ENCODE measurements at regions not wholly inside any gene's neighbourhood (a gene's known extent, or its start where the extent isn't known, plus 50 kb on each side); places are given as distances from the start of the nearest gene placed in this dataset.
A peak's percentile ranks its signal among the peaks of the same experiment; 100 is the strongest.
"Not testable (repeated sequence)": the region's sequence is repeated elsewhere in the genome, so short reads cannot be mapped to it uniquely, and the experiment has no call there.

DNA sequence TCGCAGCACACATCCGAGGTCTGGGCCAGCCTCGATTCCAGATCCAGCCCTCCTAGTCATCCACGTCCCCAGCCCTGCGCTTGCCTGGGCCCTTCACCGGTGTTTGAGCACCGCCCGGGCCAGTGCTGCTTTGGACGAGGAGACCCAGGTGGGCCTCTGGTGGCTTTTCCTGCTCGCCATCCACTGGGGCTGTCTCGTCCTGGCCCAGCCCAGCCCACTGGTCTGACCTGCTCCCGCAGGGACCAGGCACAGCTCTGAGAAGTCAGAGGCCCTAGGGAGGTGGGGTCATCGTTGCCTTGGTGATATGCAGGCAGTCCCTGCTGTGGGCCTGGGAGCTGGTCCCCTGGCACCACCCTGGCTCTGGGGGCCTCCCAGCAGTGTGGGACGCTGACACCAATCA is 200.8 kb downstream of the USP22 start:
- not testable (repeated sequence) for DNase-seq (ENCODE audit: low spot score)

DNA sequence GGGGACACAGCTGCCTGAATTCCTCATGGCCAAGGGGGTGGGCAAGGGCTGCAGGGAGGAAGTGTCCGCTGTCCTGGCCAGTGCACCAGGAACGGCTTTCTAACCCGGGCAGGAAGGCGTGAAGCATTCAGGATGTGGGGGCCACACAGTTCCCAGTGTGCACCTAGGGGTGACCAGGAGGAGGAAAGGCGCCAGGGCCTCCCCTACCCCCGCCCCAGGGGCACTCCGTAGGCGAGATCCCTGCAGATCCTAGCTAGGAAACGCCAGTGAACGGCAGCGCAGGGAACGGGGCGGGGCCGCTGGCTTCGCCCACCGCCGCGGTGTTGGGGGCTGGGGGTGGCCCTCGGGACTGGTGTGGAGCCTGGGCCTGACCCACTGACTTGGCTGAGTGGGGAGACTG is 199.6 kb downstream of the USP22 start:
- DNase-seq (ENCODE audit: low spot score): not testable (repeated sequence)

DNA sequence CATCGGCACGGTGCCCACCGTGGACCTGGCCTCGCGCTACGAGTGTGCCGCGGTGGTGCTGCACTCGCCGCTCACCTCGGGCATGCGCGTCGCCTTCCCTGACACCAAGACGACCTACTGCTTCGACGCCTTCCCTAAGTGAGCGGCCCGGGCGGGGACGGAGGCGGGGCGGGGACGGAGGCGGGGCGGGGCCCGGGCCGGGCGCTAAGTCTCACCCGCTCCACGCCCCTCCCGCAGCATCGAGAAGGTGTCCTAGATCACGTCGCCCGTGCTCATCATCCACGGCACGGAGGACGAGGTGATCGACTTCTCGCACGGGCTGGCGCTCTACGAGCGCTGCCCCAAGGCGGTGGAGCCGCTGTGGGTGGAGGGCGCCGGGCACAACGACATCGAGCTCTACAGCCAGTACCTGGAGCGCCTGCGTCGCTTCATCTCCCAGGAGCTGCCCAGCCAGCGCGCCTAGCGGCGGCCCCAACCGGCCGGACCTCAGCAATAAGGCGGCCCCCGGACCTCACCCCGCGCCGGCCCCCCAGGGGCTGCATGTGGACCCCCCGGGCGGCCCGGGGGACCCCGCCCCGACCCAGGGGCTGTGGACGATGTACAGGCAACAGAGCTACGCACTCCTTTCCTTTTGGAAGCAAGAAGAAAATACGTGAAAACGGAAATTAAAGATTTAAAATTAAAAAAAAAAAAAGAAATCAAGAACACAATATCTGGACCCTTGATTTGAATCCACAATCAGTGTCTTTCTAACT is 198.8 kb downstream of the USP22 start:
- not testable (repeated sequence) for DNase-seq (ENCODE audit: low spot score)

GRCh38 chr17:20848869-20849443 is 193.9 kb downstream of the USP22 start:
- DNase-seq (ENCODE audit: low spot score): not testable (repeated sequence)

- DNase-seq (ENCODE audit: low spot score): not testable (repeated sequence)
These were observed 191.1 kb downstream of the USP22 start for GRCh38 chr17:20851591-20852238.

- DNase-seq (ENCODE audit: low spot score): no peak
These were observed 190.4 kb downstream of the USP22 start for GRCh38 chr17:20852239-20852989.

DNA sequence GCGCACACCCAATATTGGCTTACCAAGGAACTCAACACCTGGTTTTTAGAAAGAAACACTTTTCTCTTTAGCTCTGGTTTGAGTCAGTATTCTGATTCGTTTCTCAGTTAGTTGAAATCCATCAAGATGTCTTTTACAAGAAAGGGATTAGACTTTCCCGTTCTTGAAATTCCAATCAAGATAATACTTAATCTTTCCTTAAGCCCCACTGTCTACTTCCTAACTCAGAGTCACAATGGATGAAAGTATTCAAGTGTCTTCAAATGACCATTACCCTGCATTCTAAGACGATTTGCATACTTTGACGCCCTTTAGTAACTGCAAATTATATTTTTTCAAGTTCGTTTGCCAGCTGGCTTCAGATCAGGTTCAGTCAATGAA is 189.8 kb downstream of the USP22 start:
- no peak for DNase-seq (ENCODE audit: low spot score)

GRCh38 chr17:20855910-20856470 is 186.8 kb downstream of the USP22 start:
- not testable (repeated sequence) for DNase-seq (ENCODE audit: low spot score)

- not testable (repeated sequence) for DNase-seq (ENCODE audit: low spot score)
These were observed 176.2 kb downstream of the USP22 start for GRCh38 chr17:20866444-20867209.

GRCh38 chr17:20867436-20867937 is 175.3 kb downstream of the USP22 start:
- not testable (repeated sequence) for DNase-seq (ENCODE audit: low spot score)

DNA sequence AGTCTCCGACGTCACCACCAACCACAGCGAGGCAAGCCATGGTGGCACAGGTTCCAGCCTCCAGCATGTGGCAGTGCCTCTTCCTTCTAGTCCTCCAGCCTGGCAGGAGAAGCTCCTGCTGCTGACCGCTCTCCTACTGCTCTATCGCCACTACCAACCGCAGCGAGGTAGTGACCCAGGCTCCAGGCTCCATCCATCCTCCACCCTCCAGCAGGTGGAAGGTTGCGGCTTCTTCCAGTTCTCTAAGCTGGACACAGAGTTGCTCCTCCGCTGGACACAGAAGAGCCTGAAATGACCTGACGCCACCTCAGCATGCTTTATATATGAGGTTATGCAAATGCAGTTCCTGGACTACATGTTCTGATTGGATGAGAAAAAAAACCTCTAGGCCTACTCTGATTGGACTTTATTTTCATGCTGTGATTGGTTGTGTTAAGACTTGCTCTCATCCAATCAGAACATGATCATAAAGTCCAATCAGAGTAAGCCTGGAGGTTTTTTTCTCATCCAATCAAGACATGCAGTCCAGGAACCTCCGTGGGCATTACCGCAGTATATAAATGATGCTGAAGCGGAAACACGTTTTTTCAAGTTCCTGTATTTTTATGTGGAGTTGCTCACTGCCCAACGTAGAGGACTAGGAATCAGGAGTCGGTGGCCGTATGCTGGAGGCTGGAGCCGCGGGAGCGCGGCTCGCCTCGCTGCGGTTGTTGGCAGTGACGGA is 174.7 kb downstream of the USP22 start:
- not testable (repeated sequence) for DNase-seq (ENCODE audit: low spot score)

- not testable (repeated sequence) for DNase-seq (ENCODE audit: low spot score)
These were observed 174.2 kb downstream of the USP22 start for GRCh38 chr17:20868662-20869007.

DNA sequence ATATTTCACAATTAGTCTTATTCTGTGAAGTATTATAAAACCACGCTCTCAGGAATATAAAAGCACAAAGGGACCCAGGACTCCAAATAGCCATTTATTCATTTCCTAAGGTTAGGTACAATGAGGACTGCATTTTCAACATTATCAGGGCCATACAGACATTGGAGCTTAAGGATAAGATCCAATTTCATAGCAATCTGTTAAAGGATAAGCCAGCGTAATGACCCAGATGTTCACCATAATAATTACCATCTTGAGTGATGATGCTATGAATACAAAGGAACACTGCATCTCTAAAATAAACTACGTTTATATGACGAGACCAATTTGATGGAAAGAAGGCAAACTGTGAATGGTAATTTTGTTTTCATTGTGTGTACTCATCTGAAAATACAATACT is 169.6 kb downstream of the USP22 start:
- DNase-seq (ENCODE audit: low spot score): not testable (repeated sequence)

- DNase-seq (ENCODE audit: low spot score): not testable (repeated sequence)
These were observed 169.0 kb downstream of the USP22 start for GRCh38 chr17:20873688-20874328.

- not testable (repeated sequence) for DNase-seq (ENCODE audit: low spot score)
These were observed 165.4 kb downstream of the USP22 start for GRCh38 chr17:20877384-20877783.

DNA sequence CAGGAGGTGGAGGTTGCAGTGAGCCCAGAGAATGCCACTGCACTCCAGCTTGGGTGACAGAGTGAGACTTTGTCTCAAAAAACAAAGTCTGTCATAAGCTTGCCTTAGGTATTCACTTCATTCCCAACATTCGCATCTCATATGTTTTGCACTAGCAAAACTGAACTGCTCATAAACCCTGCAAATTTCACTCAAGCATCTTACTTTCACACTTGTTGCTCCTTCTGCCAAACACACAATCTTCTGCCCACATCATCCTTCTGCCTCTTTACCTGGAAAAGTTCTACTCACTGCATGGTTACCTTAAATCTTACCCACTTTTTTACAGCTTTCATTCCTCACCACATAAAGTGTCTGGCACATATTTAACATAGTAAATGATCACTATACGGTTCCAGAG is 152.5 kb downstream of the USP22 start:
- DNase-seq (ENCODE audit: low spot score): no peak

GRCh38 chr17:20895426-20895825 is 147.4 kb downstream of the USP22 start:
- DNase-seq (ENCODE audit: low spot score): not testable (repeated sequence)

DNA sequence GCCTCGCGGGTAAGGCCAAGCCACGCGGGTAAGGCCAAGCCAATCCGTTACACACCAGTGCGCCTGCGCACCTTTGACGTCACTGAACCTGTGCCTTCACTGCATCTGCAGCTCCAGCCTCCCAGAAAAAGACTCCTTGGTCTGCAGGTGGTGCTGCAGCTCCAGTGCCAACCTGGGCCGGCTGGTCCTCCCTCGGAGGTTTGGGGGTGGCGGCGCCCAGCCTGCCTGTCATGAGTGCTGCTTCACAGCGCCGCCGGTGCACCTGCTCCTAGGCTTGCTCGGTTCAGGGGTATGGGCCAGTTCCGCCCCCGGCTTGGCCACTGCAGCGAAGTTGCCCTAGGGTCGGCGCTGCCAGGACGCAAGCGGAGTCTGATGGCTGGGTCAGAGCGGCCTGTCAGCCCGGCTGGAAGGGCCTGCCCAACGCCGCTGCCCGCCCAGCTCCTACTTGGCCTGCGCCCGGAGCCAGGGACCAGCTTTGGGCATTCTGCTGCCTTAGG is 146.6 kb downstream of the USP22 start:
- DNase-seq (ENCODE audit: low spot score): peak; percentile 37

GRCh38 chr17:20898726-20899125 is 144.1 kb downstream of the USP22 start:
- DNase-seq (ENCODE audit: low spot score): not testable (repeated sequence)

GRCh38 chr17:20902496-20902895 is 140.3 kb downstream of the USP22 start:
- DNase-seq (ENCODE audit: low spot score): not testable (repeated sequence)

All from mucosa of gallbladder (tissue), 1 donor.